HepG2 (cell line): ENCODE measurements at regions not wholly inside any gene's neighbourhood (a gene's known extent, or its start where the extent isn't known, plus 50 kb on each side); places are given as distances from the start of the nearest gene placed in this dataset.

Source experiments
- FOXK1 ChIP-seq: sonication (generic); formaldehyde crosslinking; IDR thresholded peaks from 2 replicates; pipeline ENCODE4 v1.4.0; 2020; ENCODE audit warnings: low read depth, missing genetic modification reagents, borderline replicate concordance
- HNRNPL ChIP-seq: fragments of 200-400 bp; formaldehyde crosslinking; IDR thresholded peaks from 2 replicates; pipeline ENCODE4 v1.6.1; 2017; ENCODE audit warnings: mild to moderate bottlenecking, low read depth, low read length
- PBX2 ChIP-seq: IDR thresholded peaks from 2 replicates; pipeline ENCODE4 v1.6.1; 2016; ENCODE audit warnings: control low read depth
- SMAD3 ChIP-seq: sonication (generic); formaldehyde crosslinking; IDR thresholded peaks from 2 replicates; pipeline ENCODE4 v1.4.0; 2020; ENCODE audit warnings: missing genetic modification reagents
- THAP7 ChIP-seq: sonication (generic); formaldehyde crosslinking; IDR thresholded peaks from 2 replicates; pipeline ENCODE4 v1.8.1; 2023; ENCODE audit warnings: mild to moderate bottlenecking, missing genetic modification reagents
- TF ChIP-seq, protein P1 (sequence below): sonication (generic); formaldehyde crosslinking; conservative IDR thresholded peaks from 2 replicates; pipeline ENCODE4 v1.8.0; 2022; ENCODE audit warnings: mild to moderate bottlenecking, moderate library complexity, missing genetic modification reagents

DNA sequence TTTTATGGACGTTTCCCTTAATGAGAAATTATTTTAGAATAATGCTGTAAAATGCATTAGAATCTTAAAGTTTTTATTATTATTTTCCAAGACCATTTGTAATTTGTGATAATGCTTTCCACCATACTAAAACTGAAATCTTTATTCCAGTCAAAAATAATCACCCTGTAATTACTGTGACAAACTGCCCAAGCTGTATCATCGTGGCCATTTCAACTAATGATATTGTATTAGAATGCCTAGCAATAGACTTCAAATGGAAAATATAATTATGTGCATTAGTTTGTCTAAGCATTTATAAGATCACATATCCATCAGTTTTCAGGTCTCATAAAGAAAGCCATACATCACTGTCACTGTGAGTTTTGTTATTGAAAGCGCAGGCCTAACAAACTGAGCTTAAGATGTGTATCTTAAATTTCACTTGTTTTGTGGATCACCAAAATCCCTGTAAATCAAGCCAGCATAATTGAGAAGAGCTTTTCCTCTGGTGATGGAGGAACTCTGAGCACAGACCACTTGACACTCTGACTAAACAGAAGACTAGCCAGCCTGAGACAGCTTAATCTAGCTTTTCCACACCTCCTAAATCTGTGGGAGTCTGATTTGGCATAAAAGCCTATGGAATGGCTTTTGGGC, 1312.2 kb upstream of the ACVR2A start:
- no peak for TF ChIP-seq FOXK1 (CRISPR knock-in tag)
- no peak for TF ChIP-seq PBX2 (CRISPR knock-in tag)
- no peak for TF ChIP-seq SMAD3 (CRISPR knock-in tag)
- TF ChIP-seq, protein P1, sequence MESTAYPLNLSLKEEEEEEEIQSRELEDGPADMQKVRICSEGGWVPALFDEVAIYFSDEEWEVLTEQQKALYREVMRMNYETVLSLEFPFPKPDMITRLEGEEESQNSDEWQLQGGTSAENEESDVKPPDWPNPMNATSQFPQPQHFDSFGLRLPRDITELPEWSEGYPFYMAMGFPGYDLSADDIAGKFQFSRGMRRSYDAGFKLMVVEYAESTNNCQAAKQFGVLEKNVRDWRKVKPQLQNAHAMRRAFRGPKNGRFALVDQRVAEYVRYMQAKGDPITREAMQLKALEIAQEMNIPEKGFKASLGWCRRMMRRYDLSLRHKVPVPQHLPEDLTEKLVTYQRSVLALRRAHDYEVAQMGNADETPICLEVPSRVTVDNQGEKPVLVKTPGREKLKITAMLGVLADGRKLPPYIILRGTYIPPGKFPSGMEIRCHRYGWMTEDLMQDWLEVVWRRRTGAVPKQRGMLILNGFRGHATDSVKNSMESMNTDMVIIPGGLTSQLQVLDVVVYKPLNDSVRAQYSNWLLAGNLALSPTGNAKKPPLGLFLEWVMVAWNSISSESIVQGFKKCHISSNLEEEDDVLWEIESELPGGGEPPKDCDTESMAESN (CRISPR knock-in tag) = no peak
- TF ChIP-seq HNRNPL = no peak
- no peak for TF ChIP-seq THAP7 (CRISPR knock-in tag)
